ENCODE measurements at regions not wholly inside any gene's neighbourhood (a gene's known extent, or its start where the extent isn't known, plus 50 kb on each side); places are given as distances from the start of the nearest gene placed in this dataset.
"Not testable (repeated sequence)": the region's sequence is repeated elsewhere in the genome, so short reads cannot be mapped to it uniquely, and the experiment has no call there.

- intact Hi-C loops (cut with DNase I), result no loop called here
- DNase-seq, result no peak
- no peak for ATAC-seq
Measured at GRCh38 chr2:154507186-154507585, 191.3 kb upstream of the KCNJ3 start.

GRCh38 chr2:154518872-154519271, 179.6 kb upstream of the KCNJ3 start:
- no peak for DNase-seq
- intact Hi-C loops (cut with DNase I), result no loop called here
- ATAC-seq, result no peak

- ATAC-seq; intact Hi-C loops (cut with DNase I); DNase-seq: not testable (repeated sequence)
Measured at GRCh38 chr2:154520951-154521350, 177.5 kb upstream of the KCNJ3 start.

DNA sequence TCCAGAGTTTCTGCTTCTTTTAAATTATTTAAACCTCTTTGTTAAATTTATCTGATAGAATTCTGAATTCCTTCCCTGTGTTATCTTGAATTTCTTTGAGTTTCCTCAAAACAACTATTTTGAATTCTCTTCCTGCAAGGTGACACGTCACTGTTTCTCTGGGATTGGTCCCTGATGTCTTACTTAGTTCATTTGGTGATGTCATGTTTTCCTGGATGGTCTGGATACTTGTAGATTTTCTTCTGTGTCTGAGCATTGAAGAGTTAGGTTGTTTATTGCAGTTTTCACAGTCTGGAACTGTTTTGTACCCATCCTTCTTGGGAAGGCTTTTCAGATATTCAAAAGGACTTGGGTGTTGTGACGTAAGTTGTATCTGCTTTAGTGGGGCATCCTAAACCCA, 172.3 kb upstream of the KCNJ3 start:
- intact Hi-C loops (cut with DNase I), result no loop called here
- no peak for ATAC-seq

DNA sequence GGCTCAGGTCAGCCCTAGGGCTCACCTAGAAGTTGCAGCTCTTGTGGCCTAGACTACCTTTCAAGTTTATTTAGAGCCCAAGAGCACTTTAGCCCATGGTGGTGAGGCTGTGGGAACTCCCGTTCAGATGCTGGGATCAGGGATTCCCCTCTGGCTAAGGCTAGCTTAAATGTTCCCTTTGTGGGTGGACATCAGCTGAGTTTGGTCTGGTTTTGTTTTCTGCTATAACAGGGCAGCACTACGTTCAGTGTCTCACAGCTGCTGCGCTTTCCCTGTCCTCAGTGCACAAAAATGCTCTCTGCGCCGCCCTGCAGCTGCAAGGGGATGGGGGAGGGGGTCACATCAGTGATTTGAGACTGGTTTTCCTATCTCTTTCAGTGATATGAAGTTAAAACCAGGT, 170.5 kb upstream of the KCNJ3 start:
- ATAC-seq (no peak), DNase-seq (no peak)
- intact Hi-C loops (cut with DNase I), result no loop called here

More for the DNA sequence above, 172.3 kb upstream of the KCNJ3 start:
- DNase-seq, result no peak

GRCh38 chr2:154532004-154532403, 166.5 kb upstream of the KCNJ3 start:
- ATAC-seq (no peak), DNase-seq (no peak)
- intact Hi-C loops (cut with DNase I), result no loop called here

- intact Hi-C loops (cut with DNase I), result no loop called here
- no peak for ATAC-seq
- DNase-seq, result no peak
Measured at GRCh38 chr2:154532763-154533162, 165.7 kb upstream of the KCNJ3 start.

GRCh38 chr2:154533300-154533940, 165.1 kb upstream of the KCNJ3 start:
- DNase-seq, result no peak
- intact Hi-C loops (cut with DNase I), result no loop called here
- no peak for ATAC-seq

GRCh38 chr2:154537024-154537423, 161.5 kb upstream of the KCNJ3 start:
- ATAC-seq (no peak), DNase-seq (no peak)
- intact Hi-C loops (cut with DNase I), result no loop called here

DNA sequence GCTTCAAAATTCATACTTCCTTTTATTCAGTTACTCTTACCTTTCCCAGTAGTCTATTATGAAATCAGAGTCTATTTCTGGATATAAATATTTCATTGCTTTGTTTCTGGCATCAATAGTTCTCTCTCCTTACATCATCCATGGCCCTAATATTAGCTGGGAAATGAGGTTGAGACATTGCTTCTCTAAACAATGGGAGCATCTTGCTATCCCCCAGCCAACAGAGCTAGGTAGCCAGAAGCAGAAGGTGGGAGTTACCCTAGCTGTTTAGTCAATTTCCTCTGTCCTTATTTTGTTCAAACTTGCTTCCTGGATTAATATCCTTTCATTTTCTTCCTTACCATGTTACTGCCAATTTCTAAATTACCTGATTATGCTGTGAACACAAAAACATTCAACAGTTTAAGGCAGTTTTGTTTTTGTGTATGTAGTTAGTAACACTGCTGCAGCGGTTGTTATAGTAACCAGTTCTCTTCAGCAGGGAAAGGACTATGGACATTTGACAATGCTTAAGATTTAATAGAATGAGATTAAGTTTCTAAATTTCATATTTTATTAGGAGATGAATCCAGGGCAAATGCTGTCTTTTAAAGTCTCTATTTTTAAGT, 160.5 kb upstream of the KCNJ3 start:
- DNase-seq (no peak), ATAC-seq (peak; percentile 44 to 61)
- intact Hi-C loops (cut with DNase I), result no loop called here

DNA sequence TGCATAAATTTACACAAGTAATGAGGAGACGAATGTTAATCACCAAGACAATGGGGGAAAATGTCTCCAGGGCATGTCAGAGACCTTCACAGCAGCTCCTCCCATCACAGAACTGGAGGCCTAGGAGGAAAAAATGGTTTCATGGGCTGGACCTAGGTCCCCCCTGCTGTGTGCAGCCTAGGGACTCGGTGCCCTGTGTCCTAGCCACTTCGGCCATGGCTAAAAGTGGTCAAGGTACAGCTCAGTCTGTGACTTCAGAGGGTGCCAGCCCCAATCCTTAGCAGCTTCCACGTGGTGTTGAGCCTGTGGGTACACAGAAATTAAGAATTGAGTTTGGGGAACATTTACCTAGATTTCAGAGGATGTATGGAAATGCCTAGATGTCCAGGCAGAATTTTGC, 152.2 kb upstream of the KCNJ3 start:
- no peak for ATAC-seq
- intact Hi-C loops (cut with DNase I), result no loop called here
- DNase-seq, result no peak

GRCh38 chr2:154549869-154550268, 148.6 kb upstream of the KCNJ3 start:
- intact Hi-C loops (cut with DNase I), result no loop called here
- ATAC-seq (no peak), DNase-seq (no peak)

GRCh38 chr2:154551649-154552048, 146.8 kb upstream of the KCNJ3 start:
- DNase-seq (no peak), ATAC-seq (no peak)
- intact Hi-C loops (cut with DNase I), result no loop called here

- no peak for ATAC-seq
- DNase-seq, result no peak
- intact Hi-C loops (cut with DNase I), result no loop called here
Measured at GRCh38 chr2:154554046-154554445, 144.4 kb upstream of the KCNJ3 start.

GRCh38 chr2:154555710-154556109, 142.8 kb upstream of the KCNJ3 start:
- DNase-seq (no peak), ATAC-seq (no peak)
- intact Hi-C loops (cut with DNase I), result no loop called here

DNA sequence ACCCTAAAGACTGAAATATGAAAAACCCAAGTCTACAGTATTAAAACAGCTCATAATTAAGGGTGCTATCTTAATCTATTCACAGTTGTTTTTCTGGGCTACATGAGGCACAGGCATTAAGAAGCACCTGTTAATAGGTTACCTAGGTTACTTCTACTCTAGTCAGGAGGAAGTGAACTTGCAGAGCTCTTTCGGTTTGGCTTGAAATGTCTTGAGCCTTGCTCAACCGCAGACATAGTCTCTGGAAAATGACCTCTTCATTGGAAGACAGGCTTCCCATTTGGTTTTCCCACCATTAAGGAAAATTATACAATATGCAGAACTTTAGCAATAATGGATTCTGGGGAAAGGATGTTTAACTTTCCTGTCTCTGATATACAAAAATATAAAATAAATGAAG, 142.3 kb upstream of the KCNJ3 start:
- intact Hi-C loops (cut with DNase I), result no loop called here
- no peak for ATAC-seq
- no peak for DNase-seq

- intact Hi-C loops (cut with DNase I), result no loop called here
- no peak for DNase-seq
- no peak for ATAC-seq
Measured at GRCh38 chr2:154556607-154557006, 141.9 kb upstream of the KCNJ3 start.

- no peak for DNase-seq
- intact Hi-C loops (cut with DNase I), result no loop called here
- ATAC-seq, result no peak
Measured at GRCh38 chr2:154557906-154558305, 140.6 kb upstream of the KCNJ3 start.

DNA sequence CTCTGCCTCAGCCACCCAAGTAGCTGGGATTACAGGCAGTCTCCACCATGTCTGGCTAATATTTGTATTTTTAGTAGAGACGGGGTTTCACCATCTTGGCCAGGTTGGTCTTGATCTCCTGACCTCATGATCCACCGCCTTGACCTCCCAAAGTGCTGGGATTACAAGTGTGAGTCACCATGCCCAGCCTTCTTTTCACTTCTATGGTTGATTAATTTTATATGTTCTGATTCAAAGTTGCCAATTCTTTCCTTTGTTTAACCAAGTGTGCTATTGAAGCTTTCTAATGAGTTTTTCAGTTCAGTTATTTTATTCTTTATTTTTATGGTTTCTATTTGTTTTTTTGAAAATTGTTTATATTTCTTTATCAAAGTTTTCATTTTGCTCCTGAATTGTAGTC, 133.1 kb upstream of the KCNJ3 start:
- ATAC-seq (no peak), DNase-seq (no peak)
- intact Hi-C loops (cut with DNase I), result no loop called here

- DNase-seq, result no peak
- intact Hi-C loops (cut with DNase I), result no loop called here
- no peak for ATAC-seq
Measured at GRCh38 chr2:154568413-154568812, 130.1 kb upstream of the KCNJ3 start.

GRCh38 chr2:154570501-154570900, 128.0 kb upstream of the KCNJ3 start:
- intact Hi-C loops (cut with DNase I), result no loop called here
- DNase-seq (no peak), ATAC-seq (no peak)

All from left cardiac atrium (tissue), 4 donors.